NT2/D1 (cell line): ENCODE measurements at regions not wholly inside any gene's neighbourhood (a gene's known extent, or its start where the extent isn't known, plus 50 kb on each side); places are given as distances from the start of the nearest gene placed in this dataset.

ENCODE experiments used
- SUZ12 ChIP-seq: IDR thresholded peaks from 2 replicates; pipeline ENCODE4 v1.6.1; 2011; ENCODE audit not compliant: insufficient read length, insufficient read depth; ENCODE audit errors: extremely low read depth
- YY1 ChIP-seq: IDR thresholded peaks from 2 replicates; pipeline ENCODE4 v1.6.1; 2011; ENCODE audit not compliant: insufficient read length, insufficient read depth

DNA sequence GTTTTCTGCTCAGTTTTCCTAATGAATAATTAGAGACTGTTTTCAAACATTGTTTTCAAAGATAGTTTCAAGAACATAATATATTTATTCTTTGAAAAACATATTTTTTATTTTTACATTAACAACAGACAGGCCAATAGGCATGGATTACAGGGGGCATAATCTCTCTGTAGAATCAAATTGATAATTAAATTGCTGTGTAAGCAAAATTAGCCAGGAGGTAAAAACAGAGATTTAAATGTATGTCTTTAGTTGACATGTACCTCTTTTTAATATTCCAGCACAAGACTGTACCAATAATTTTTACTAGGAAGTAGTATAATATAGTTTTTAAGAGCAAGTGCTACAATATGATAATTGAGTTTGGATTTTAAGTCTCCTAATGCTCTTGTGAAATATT is 1444.5 kb downstream of the BRINP3 start:
- TF ChIP-seq SUZ12: no peak
- no peak for TF ChIP-seq YY1
